ENCODE measurements at regions not wholly inside any gene's neighbourhood (a gene's known extent, or its start where the extent isn't known, plus 50 kb on each side); places are given as distances from the start of the nearest gene placed in this dataset.

DNA sequence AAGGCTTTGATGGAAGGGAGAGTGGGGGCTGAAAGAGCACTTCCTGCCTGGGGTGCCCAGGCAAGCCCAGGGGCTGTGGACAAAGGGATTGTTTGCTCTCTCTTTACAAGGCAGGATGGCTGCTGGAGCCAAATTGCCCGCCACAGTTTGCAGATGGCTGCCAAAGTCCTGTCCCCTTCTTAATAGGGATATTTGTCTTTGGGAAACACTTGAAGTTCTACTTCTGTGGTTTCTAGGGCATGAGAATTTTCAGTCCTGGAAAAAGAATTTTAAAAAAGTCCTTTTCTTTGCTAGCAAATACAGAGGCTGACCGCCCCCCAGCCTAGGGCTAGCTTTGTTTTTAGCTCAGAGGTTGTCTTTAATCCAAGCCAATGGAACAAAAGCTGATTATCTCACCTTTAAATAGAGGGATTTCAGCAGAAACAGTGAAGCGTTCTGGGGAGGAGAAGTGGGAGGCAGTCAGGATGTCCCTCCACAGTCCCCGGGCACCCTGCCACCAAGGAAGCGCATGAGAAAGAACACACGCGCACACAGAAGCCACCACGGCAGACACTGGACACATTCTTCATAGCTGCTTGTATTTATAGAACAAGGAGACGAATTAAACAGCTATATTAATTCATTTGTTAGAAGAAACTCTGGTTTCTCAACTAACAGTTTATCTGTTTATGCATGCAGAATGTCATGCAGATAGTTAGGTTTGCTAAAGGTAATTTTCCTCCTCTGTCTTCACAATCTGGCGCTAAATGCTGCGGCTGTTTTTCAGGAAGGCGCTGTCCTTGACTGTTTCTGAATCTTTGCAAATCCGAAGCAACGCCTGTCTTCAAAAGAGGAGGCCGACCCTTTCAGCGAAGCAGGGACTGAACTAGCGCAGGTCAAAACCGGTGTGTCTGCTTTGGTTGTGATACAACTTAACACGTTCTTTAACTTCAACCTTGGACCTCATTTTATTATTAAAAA, 736.9 kb downstream of the QKI start:
- ATAC-seq (no peak), DNase-seq (no peak)
- no peaks in the 10 kb centered on the region for H3K27me3 ChIP-seq
- no peak overlapping the region for H3K4me3 ChIP-seq
- intact Hi-C loops (cut with DNase I): no loop called here
- 56% methylated on average over 19 of the region's 19 CpGs for WGBS (ENCODE audit: insufficient coverage, low coverage, low lambda C conversion rate, missing lambda C conversion rate)
- H3K9me3 ChIP-seq: no peaks in the 10 kb centered on the region
- H3K4me1 ChIP-seq: no peaks in the 10 kb centered on the region
- H3K27ac ChIP-seq: no peak overlapping the region
- no peaks in the 10 kb centered on the region for H3K36me3 ChIP-seq
- TF ChIP-seq POLR2A (IDR thresholded peaks at IDR 0.05): no peak
- TF ChIP-seq, protein P1, sequence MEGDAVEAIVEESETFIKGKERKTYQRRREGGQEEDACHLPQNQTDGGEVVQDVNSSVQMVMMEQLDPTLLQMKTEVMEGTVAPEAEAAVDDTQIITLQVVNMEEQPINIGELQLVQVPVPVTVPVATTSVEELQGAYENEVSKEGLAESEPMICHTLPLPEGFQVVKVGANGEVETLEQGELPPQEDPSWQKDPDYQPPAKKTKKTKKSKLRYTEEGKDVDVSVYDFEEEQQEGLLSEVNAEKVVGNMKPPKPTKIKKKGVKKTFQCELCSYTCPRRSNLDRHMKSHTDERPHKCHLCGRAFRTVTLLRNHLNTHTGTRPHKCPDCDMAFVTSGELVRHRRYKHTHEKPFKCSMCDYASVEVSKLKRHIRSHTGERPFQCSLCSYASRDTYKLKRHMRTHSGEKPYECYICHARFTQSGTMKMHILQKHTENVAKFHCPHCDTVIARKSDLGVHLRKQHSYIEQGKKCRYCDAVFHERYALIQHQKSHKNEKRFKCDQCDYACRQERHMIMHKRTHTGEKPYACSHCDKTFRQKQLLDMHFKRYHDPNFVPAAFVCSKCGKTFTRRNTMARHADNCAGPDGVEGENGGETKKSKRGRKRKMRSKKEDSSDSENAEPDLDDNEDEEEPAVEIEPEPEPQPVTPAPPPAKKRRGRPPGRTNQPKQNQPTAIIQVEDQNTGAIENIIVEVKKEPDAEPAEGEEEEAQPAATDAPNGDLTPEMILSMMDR (IDR thresholded peaks at IDR 0.05): no peak

DNA sequence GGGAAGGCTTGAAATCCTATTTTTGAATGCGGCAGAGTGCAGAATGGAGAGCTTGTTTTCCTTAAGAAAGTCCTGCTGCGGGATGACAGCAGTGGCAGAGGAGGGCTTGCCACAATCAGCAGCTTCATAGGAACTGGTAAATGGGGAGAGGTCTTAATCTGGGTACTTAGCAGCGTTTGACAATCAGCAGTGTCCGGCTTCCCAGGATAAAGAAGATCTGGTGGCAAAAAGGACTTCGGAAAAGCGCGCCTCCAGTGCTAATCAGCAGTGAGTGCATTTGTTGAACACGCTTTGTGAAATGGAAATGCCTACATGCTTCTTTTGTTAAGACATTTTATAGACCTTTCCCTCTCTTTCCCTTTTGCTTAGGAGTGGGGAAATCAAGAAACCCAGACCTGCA, 735.7 kb downstream of the QKI start:
- intact Hi-C loops (cut with DNase I): no loop called here
- 72% methylated on average over 5 of the region's 8 CpGs for WGBS (ENCODE audit: insufficient coverage, low coverage, low lambda C conversion rate, missing lambda C conversion rate)
- TF ChIP-seq, protein P1 (IDR thresholded peaks at IDR 0.05): no peak
- no peak for TF ChIP-seq POLR2A (IDR thresholded peaks at IDR 0.05)
- ATAC-seq (no peak), DNase-seq (no peak)
- no peaks in the 10 kb centered on the region for H3K27me3 ChIP-seq
- H3K27ac ChIP-seq: no peak overlapping the region
- H3K4me1 ChIP-seq: no peaks in the 10 kb centered on the region
- H3K9me3 ChIP-seq: no peaks in the 10 kb centered on the region
- no peak overlapping the region for H3K4me3 ChIP-seq
- H3K36me3 ChIP-seq: no peaks in the 10 kb centered on the region

DNA sequence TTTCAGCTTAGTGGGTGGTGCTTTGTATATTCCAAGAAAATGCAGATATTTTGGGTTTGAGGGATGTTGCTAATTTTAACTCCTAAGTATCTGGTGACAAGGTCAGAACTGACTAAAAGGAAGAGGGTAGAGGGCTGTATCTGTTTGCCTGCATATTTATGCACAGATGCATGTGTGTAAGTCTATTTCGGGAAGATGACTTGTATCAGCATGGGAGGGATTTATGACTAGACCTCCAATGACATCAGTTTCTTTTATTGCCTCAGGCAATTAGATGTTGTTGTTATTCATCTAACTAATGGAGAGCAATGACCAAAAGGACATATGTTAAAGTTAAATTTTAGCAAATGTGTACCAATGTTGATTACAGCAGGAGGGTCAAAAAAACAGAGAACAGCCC, 734.3 kb downstream of the QKI start:
- intact Hi-C loops (cut with DNase I): no loop called here
- Histone ChIP-seq H3K4me3 (no peak overlapping the region), H3K4me1 (no peaks in the 10 kb centered on the region), H3K9me3 (no peaks in the 10 kb centered on the region), H3K27ac (no peak overlapping the region), H3K36me3 (no peaks in the 10 kb centered on the region), H3K27me3 (no peaks in the 10 kb centered on the region)
- 55% methylated on average over 1 of the region's 1 CpG for WGBS (ENCODE audit: insufficient coverage, low coverage, low lambda C conversion rate, missing lambda C conversion rate)
- no peak for DNase-seq
- TF ChIP-seq POLR2A (IDR thresholded peaks at IDR 0.05): no peak
- TF ChIP-seq, protein P1 (IDR thresholded peaks at IDR 0.05): no peak
- no peak for ATAC-seq

DNA sequence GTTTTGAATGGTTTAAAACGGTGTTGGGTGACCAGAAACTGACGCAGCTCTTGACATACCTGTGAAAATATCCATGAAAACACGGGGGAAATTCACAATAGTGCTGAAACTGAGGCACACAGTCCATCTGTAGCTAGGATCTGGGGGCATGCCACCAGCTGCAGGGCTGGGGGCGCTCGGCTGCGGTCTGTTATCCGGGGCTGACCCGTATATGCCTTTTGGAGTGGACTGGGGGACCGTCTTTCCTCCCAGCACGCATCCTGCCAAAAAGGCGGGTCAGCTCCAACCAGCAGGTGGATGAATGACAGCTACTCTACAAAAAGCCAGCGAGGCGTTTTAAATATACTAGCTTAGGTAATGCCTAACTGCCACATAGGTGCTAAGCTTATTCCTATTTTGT, 729.8 kb downstream of the QKI start:
- Histone ChIP-seq H3K4me3 (no peak overlapping the region), H3K27ac (no peak overlapping the region), H3K36me3 (no peaks in the 10 kb centered on the region), H3K9me3 (no peaks in the 10 kb centered on the region), H3K4me1 (no peaks in the 10 kb centered on the region), H3K27me3 (no peaks in the 10 kb centered on the region)
- 36% methylated on average over 3 of the region's 13 CpGs for WGBS (ENCODE audit: insufficient coverage, low coverage, low lambda C conversion rate, missing lambda C conversion rate)
- DNase-seq (no peak), ATAC-seq (no peak)
- intact Hi-C loops (cut with DNase I): no loop called here
- TF ChIP-seq, protein P1 (IDR thresholded peaks at IDR 0.05): no peak
- no peak for TF ChIP-seq POLR2A (IDR thresholded peaks at IDR 0.05)
